ENCODE measurements at regions not wholly inside any gene's neighbourhood (a gene's known extent, or its start where the extent isn't known, plus 50 kb on each side); places are given as distances from the start of the nearest gene placed in this dataset.

DNA sequence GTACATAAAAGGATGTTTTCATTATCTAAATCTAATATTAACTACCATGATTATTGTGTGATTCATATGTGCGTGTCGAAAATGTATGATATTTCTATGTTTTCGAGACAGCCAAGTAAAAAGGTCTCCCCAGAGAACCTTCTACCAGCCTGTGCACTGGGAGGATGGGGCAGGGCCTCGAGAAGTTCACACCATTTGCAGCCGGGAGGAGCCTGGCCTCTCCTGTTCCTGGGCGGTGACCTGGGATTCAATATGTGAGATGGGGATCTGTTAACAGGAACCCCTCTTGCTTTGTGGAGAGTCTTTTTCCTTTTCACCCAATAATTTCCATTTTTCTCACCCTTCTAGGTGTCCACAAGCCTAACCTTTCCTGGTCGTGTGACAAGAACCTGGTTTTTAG is 189.3 kb downstream of the IPO8 start:
- no peak for DNase-seq

DNA sequence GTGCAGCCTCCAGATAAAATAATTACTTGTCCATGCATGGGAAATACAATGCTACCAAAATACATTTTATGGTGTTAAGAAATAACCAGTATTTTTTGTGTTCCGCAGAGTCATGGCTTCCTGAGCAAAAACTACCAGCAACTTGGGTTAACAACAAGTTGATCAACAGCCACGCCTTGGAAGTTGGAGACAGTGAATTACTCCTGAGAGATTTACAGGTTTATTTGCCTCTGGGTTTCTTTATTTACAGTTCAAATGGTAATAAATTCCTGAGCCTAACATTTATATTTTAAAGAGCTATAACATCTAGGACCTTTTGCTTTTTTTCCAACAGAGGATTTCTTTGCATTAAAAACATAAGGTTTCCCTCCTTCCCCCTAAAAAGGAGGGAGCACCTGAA is 194.0 kb downstream of the IPO8 start:
- no peak for DNase-seq

DNA sequence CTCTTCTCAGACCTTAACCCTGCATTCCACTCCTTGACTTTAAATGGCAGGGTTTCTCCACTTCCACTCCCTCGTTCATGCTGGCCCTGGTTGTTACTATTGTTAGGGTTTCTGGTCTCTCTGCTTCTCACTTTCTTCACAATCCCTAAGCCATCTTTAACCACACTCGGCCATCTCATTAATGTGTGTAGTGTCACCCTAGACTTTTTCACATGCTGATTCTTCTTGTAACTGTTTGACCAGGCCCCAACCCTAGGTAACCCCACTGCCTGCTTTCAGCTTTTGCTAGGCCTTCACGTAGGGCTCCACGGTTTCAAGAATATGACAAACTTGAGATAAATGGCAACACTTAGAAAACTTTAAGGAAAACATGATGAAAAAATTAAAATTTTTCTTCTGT is 195.1 kb downstream of the IPO8 start:
- no peak for DNase-seq

DNA sequence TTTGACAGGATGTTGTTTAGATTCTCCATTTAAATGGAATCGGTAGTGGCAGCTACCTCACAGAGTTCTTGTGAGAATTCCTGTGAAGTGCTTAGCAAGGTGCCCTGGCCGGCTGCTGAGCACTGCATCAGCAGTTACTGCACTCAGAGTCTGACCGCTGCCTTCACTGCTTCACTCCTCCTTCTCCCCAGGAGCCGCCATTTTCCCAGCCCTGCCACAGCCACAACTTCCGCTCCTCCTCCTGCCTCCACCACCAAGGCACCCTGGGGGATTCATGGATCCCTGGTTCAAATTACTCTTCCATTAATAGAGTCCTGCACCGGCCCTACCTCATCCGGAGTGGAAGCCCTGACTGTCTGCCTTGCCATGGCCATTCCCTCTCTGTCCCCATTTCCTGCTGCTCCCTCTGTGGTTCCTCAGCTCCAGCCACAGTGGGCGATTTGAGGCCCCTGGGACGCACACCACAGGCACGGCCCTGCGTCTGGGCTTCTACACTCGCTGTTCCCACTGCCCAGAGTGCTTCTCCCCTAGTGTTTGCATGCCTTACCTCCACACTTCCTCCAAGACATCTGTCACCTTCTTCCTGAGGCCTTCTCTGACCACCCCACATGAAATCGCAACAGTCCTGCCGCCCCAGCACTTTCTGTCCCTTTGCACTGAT is 210.3 kb downstream of the IPO8 start:
- DNase-seq = no peak

DNA sequence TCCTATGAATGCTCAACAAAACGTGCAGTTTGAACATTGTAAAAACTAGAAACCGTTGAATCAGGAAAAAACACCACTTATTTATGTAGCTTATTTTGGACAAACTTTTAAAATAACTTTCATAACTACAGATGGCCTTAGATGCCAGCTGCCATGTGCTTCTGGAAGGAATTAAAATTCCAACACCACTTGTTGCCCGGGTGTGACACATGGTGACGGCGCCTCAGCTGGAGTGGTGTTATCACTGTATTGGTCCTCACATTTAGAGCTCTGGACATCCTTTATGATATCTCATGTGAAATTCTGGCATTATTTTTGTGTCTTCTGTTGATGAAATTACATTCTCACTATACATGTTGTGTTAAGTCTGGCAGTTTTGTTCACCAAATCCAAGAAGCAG is 211.0 kb downstream of the IPO8 start:
- DNase-seq = no peak

DNA sequence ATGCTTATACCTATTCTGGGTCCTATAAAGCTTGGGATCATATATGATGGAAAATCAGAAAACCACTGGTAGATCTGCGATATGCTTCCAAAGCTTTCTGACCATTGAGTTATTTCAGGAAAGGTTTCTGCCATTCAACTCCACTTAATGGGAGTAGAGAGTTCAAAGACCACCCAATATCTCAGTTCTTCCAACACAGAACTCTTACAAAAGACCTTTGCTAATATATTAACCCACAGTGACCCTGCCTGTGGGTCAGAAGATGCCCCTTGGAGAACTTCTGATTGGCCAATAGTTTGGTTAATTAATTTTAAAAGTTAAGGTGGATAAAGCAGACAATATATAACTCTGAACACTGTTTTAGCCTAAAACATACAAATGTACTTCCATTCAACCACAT is 213.0 kb downstream of the IPO8 start:
- DNase-seq = no peak

DNA sequence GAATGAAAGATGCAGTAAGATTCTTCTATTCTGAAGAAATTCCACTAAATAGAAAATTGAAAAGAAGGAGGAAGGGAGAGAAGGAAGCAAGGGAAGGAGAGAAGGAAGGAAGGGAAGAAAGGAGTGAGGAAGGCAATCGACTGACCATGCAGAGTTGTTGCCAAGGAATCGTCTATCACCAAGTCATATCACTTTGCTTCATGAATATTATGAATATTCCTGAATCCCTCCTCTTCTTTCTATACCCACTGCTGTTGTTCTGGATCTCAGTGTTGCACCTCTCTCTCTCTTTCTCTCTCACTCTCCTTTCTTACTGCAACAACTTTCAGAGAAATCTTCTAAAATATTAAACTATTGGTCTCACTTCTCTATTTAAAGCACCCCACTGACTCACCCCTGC is 222.4 kb downstream of the IPO8 start:
- no peak for DNase-seq

DNA sequence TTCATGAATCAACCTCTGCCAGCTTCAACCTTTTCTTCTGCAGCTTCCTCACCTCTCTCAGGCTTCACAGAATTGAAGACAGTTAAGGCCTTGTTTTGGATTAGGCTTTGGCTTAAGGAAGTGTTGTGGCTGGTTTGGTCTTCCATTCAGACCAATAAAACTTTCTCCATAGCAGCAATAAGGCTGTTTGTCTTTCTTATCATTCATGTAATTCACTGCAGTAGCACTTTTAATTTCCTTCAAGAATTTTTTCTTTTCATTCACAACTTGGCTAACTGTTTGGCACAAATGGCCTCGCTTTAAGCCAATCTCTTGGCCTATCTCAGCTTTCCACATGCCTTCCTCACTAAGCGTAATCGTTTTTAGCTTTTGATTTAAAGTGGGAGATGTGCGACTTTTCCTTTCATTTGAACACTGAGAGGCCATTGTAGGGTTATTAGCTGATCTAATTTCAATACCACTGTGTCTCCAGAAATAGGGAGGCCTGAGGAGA is 229.5 kb downstream of the IPO8 start:
- no peak for DNase-seq

DNA sequence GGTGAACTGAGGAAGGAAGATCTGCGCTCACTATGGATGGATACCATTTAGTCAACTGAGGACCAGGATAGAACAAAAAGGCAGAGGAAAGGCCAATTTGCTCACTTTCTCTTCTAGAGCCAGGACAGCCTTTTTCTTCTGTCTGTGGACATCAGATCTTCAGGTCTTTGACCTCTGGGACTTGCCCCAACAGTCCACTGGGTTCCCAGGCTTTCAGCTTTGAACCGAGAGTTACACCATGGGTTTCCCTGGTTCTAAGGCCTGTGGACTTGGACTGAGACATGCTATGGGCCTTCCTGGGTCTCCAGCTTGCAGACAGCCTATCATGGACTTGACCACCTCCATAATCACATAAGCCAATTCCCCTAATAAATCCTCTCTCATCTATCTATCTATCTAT is 232.0 kb downstream of the IPO8 start:
- DNase-seq = no peak

DNA sequence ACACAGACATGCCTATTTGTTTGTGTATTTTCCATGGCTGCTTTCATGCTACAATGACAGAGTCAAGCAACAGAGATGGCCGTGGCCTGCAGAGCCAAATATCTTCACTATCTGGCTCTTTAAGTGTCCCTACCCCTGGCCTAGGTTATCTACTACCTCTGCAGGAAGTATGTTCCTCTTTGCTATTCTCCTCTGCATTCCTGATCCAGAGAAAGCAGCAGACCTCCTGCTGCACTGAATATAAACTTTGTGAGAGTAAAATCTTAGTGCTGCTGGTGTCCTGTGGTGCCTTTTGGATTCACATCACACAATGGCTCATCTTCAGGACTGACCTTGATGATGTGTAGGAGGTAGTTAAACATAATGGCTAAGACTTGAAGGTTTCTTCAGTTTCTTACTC is 233.4 kb downstream of the IPO8 start:
- no peak for DNase-seq

DNA sequence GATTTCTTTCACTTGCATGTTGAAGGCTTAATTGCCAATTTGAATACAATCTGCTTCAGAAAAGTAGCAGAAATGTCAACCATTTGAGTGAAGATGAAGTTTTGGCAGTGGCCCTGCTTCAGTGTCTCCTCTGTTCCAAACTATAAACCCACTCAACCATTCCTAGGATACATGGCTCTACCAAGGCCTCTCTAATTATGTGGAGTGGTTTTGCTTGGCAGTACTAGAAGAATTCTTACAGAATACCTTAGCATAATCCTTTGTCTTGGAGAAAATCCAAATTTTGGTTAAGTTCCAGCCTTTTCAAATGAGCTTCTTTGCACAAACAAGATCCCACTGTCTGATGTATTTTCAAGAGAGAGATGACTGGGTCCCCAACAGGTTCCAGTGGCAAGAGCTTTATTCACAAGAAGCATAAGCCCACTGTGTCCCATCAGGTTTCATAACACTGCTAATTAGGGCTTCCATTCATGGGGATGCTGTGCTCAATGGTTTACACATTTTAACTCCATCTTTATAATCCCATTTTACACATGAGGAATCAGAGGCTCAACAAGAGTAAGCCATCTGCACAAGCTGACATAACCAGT is 234.5 kb downstream of the IPO8 start:
- no peak for DNase-seq

DNA sequence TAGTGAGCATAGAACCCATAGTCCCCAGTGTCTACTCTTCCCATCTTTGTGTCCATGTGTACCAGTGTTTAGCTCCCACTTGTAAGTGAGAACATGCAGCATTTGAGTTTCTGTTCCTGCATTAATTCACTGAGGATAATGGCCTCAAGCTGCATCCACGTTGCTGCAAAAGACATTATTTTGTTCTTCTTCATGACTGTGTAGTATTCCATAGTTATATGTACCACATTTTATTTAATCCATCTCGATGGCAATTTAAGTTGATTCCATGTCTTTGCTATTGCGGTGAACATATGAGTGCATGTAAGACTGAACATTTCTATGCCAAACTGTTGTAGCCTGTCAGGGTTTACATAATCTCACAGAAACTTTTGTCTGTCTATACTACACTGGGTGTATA is 237.2 kb downstream of the IPO8 start:
- DNase-seq = no peak

DNA sequence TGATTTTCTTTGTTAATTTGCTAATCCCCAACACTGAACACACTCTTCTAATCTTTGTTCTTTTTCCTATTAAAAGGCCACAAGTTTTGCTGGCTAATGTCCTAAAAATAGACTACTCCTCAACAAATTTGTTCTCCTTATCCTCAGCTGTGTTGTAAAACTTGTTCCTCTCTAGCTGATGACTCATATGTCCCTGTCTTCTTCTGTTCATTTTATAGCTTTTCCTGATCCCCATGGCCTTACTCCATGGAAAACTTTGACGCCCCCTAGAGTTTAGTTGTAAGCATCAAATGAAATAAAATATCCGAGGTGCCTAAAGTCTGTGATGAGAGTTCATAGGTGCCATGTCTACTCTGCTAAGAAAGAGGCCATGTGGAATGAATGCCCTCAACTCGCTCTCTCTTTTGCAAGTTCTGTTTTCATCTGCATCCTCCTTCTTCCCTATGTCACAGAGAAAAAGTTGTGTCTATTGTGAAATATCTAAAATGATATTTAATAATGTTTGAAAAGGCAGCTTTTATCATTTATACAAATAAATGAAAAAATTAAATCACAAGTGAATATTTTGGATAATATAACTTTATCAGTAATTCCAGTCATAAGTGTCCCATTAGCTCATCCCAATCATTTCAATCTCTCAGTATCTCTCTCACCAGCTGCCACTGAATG is 237.9 kb downstream of the IPO8 start:
- peak; percentile 10 for DNase-seq

DNA sequence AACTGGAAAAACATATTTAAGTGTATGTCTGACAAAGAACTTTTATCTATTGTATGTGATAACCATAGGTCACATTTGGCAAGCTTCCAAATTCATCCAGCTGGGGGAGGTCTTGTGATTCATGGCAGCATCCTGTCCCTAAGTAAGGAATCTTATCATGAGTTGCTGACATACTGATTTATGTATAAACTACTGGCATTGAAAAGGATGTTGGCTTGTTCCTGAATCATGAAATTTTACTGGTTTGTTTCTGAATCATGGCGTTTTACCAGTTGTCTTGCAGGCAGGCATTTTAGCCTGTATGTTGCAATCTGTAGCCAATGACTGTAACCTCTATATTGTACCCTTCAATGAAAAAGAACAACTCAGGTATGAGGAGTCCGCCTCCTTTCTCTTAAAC is 244.8 kb downstream of the IPO8 start:
- DNase-seq = peak; percentile 20

DNA sequence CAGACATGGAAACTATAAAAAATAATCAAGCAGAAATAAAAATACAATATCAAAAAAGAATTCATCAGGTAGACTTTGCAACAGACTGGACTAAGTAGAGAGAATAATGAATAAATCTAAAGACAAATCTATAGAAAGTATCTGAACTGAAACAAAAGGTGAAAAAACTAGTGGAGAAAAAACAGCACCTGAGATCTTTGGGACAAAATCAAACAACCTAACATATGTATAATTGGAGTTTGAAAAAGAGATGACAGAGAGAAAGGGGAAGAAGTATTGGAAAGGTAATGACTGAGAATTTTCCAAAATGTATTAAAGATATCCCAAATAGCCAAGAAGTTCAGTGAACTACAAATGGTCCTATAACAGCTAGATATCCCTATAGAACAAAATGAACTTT is 245.4 kb downstream of the IPO8 start:
- DNase-seq = no peak

DNA sequence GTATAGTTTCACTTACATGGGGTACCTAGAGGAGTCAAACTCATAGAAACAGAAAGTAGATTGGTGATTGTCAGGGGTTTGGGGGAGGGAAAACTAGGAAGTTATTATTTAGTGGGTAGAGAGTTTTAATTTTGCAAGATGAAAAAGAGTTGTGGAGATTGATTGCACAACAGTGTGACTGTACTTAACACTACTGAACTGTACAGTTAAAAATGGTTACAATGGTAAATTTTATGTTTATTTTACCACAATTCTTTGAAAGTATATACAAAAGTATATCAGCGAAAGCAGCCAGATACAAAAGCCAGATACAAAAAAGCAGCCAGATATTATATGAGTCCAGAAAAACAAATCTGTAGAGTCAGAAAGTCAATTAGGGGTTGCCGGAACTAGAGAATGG is 247.6 kb downstream of the IPO8 start:
- no peak for DNase-seq

DNA sequence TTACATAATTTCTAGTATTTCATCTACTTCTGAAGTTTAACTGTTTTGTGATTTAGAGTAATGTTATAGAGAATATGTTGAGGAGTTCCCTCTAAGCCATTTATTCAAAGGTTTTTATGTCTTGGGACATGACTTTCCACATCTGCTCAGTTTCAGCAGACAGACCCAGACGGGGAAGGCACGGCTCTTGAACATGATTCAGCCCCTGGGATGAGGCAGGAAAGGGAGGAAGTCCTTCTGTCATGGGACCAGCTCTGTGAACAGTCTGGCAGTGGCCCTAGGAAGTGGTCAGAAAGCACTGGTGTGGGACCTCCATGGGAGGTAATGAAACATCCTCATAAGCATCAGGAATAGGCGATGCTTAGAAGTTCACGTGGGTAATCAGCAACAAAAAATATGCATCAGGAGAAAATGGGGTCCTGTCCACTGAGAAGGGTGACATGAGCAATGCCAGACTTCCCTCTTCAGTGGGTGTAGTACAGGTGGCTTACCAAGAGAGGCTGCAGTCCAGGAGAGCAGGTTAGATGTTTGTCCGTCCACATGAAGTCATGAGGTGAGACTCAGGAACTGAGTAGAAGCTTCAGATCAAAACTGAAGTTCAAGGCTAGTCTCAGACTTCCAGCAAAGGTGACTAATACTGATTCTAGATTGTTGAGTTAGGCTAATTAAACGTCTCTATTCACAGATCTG is 248.5 kb downstream of the IPO8 start:
- no peak for DNase-seq

DNA sequence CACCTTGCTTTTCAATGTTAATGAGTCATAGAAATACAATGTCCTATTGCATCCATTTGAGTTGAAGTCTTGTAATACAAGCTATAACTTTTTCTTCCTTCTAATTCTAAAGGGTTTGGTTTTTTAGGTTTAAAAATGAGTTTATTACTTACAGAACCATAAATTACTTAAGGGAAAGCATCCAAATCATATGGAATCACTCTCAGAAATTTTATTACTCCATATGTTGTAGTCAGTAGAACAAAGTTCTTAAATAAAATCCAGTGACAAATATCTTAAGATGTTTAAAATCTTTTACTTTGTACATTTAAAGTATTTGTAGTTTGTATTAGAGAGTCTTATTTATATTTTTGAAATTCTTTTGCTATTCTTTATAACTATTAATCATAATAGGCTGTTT is 253.2 kb downstream of the IPO8 start:
- no peak for DNase-seq

DNA sequence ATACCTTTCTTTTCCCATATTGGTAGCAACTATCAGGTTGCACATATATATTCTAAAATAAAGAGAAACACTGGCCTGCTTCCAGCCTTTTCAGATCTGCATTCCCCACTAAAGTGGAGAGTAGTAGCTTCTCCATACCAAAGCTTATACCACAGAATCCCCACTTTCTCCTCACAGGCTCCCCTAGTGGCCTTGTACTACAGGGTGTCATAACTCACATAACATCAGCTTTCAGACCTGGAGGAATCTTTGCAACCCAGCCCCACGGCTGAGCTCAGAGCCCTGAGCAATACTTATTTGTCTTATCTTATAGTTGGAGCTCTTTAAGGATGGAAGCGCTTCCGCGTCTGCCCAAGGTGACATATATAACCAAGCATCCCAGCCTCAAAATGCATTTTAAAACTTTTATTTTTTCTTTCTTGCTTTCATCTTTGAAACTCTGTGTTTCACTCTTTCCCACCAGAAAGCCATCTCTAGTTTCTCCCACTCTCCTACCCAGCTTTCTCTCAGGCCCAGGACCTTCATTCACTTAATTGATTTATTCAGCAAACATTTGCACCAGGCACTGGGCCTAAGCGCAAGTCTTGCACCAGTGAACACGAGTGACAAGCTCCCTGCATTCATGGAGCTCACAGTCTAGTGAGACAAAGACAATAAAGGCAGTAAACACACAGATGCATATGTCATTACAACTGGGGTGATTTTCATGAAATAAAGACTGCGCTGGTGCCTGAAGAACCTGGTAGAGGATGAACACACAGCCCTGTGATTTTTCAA is 254.7 kb downstream of the IPO8 start:
- DNase-seq = no peak

DNA sequence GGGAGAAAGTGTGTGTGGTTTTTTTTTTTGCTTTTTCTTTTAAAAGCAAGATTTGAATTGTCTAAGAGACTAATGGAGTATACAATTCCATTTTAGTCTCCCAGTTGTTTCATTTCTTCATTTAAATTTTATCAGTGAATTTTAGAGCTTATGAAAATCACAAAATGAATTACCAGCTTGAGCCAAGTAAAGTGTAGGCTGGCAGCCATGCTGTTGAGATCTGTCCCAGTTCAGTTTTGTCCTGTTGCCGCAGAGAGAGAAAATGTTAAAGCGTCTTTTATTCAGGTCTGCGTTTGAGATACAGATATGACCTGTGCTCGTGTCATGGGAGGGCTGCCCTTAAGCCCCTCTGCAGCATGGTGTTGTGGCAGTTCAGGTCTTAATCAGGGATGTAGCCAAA is 256.5 kb downstream of the IPO8 start:
- no peak for DNase-seq

DNA sequence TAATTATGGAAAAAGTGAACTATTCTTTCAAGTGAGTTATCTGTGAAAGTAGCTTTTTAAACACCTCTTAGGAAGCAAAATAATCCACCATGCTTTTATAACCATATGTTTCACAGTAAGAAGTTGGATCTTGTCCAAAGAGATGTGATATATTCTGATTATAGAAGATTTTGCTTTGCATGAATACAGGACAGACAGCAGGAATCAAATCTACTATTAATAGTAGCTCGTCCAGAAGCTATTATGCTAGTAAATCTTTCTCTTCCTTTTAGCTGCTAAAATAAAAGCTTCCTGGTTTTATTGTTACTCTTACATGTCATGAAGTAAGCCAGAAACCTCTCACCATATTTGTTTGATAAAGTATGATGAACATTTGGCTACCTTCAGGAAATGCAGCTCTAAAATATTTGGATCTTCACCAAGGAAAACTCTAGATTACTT is 257.0 kb downstream of the IPO8 start:
- DNase-seq = no peak

DNA sequence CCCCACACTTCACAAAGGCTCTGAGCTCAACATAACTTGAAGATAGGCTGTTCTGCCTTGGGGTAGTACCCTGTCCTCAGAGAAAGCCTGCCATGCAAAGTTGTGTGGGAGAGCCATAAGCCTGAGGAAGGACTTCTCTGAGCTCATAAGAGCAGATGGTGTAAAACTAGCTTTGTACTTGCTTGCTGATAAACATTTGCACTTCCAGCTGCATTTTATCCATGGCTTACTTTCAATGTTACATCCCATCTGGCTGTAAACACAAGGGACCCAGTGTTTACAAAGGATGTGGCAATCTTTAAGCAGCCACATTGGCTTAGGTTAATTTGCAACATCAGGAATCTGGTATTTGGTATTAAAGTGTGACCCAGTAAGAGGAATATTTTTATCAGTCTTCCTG is 258.1 kb downstream of the IPO8 start:
- DNase-seq = no peak

DNA sequence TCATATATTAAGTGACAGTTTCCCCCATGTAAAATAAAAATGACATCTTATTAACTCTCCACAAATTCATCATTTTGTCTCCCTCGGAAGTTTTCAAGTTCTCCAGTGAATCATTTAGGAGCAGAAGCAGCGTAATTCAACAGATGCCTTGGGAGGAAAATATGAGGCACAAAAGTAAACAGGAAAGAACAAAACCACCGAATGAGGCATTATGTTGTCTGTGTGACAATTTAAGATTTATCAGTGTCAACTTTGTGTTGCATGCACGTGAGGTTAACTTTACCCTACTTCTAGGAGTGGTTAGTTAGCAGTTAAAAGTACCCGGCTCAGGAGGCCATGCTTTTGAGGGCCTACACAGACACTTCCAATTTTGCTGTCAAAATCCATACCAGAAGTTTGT is 258.6 kb downstream of the IPO8 start:
- DNase-seq = no peak

All from hematopoietic multipotent progenitor cell treated with erythropoietin and hydrocortisone succinate and interleukin-3 and kit ligand, for 8 days (in vitro differentiated cells).